Stimulated activated CD4-positive, alpha-beta T cell treated with anti-CD3 and anti-CD28 coated beads, Interleukin-12 subunit alpha, Interleukin-12 subunit beta, amount 100 ng/mL, for 24 hours (primary cell): ENCODE measurements at regions not wholly inside any gene's neighbourhood (a gene's known extent, or its start where the extent isn't known, plus 50 kb on each side); places are given as distances from the start of the nearest gene placed in this dataset.
"Not testable (repeated sequence)": the region's sequence is repeated elsewhere in the genome, so short reads cannot be mapped to it uniquely, and the experiment has no call there.

Experiments
- DNase-seq, 2 experiments: peaks; one replicate each; pipeline ENCODE4 v3.0.0-alpha.2; 2020; ENCODE audit warnings: low read depth in 2 of 2

GRCh38 chr5:174433098-174433497, 291.3 kb upstream of the MSX2 start:
- no peak for DNase-seq

GRCh38 chr5:174436750-174437149, 287.6 kb upstream of the MSX2 start:
- no peak for DNase-seq

GRCh38 chr5:174444479-174445188, 279.7 kb upstream of the MSX2 start:
- DNase-seq: no peak

GRCh38 chr5:174446446-174446845, 277.9 kb upstream of the MSX2 start:
- DNase-seq: no peak

GRCh38 chr5:174446988-174447387, 277.4 kb upstream of the MSX2 start:
- no peak for DNase-seq

GRCh38 chr5:174448041-174448440, 276.3 kb upstream of the MSX2 start:
- DNase-seq: no peak

GRCh38 chr5:174448662-174449061, 275.7 kb upstream of the MSX2 start:
- no peak for DNase-seq

GRCh38 chr5:174453690-174454089, 270.7 kb upstream of the MSX2 start:
- DNase-seq: no peak

- DNase-seq: no peak
These were observed 269.9 kb upstream of the MSX2 start for GRCh38 chr5:174454464-174454863.

GRCh38 chr5:174454890-174455289, 269.5 kb upstream of the MSX2 start:
- no peak for DNase-seq

- DNase-seq: no peak
These were observed 269.1 kb upstream of the MSX2 start for GRCh38 chr5:174455301-174455700.

- DNase-seq: no peak
These were observed 267.2 kb upstream of the MSX2 start for GRCh38 chr5:174457141-174457678.

GRCh38 chr5:174459071-174459702, 265.2 kb upstream of the MSX2 start:
- no peak for DNase-seq

- no peak for DNase-seq
These were observed 264.4 kb upstream of the MSX2 start for GRCh38 chr5:174459832-174460448.

GRCh38 chr5:174462129-174462528, 262.3 kb upstream of the MSX2 start:
- DNase-seq: no peak

- no peak for DNase-seq
These were observed 259.7 kb upstream of the MSX2 start for GRCh38 chr5:174464504-174465165.

GRCh38 chr5:174471528-174471927, 252.9 kb upstream of the MSX2 start:
- not testable (repeated sequence) for DNase-seq

- no peak for DNase-seq
These were observed 251.4 kb upstream of the MSX2 start for GRCh38 chr5:174472956-174473355.

- not testable (repeated sequence) for DNase-seq
These were observed 248.4 kb upstream of the MSX2 start for GRCh38 chr5:174476001-174476400.

- no peak for DNase-seq
These were observed 245.1 kb upstream of the MSX2 start for GRCh38 chr5:174479325-174479724.

- no peak for DNase-seq
These were observed 242.6 kb upstream of the MSX2 start for GRCh38 chr5:174481737-174482136.

- no peak for DNase-seq
These were observed 241.8 kb upstream of the MSX2 start for GRCh38 chr5:174482607-174483024.
